ENCODE measurements at regions not wholly inside any gene's neighbourhood (a gene's known extent, or its start where the extent isn't known, plus 50 kb on each side); places are given as distances from the start of the nearest gene placed in this dataset.

DNA sequence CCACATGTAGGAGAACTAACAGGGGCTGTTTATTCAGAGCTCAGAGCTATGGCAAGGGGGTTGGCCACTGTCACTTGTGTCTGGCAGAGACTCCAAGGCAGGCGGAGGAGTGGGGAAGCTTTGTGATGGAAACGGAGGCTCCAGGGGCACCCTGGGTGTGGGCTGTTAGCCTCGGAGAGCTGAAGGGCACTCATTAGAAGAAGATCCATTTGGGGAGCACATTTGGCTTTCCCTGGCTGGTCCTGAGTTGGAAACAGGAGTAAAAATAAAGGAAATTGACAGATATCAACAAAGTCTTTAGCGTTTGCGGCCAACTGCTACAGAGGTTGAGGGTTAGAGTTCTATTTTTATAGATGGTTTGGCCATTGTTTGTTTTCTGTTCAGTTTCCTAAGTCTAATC lies 288.3 kb upstream of the MKI67 start:
- Histone ChIP-seq H3K27ac (ENCODE audit: low read depth, low read length) (no peak overlapping the region), H3K36me3 (ENCODE audit: insufficient read depth, low read length) (no peaks in the 10 kb centered on the region), H3K27me3 (ENCODE audit: control insufficient read depth in 1 of 2, insufficient read depth in 2 of 2, low read length in 2 of 2) (no peaks in the 10 kb centered on the region), H3K4me1 (ENCODE audit: insufficient read depth, low read length) (no peaks in the 10 kb centered on the region), H3K9ac (ENCODE audit: low read length) (no peak overlapping the region), H3K9me3 (ENCODE audit: low read length) (no peaks in the 10 kb centered on the region), H3K4me3 (ENCODE audit: low read depth in 1 of 2, low read length in 2 of 2) (no peak overlapping the region)

DNA sequence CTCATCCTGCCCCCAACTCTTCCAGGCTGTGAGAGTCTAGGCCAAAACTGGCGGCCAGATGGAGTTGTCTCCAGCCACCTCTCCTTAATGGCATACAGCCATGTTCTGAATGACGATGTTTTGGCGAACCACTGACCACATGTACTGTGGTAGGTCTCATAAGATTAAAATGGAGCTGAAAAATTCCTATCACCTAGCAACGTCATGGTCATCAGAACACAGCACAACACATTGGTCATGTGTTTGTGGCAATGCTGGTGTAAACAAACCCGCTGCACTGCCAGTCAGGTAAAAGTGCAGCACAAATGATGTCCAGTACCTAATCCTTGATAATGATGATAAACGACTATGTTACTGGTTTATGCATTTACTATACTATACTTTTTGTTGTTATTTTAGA lies 290.0 kb upstream of the MKI67 start:
- no peaks in the 10 kb centered on the region for H3K4me1 ChIP-seq (ENCODE audit: insufficient read depth, low read length)
- H3K4me3 ChIP-seq (ENCODE audit: low read depth in 1 of 2, low read length in 2 of 2), result no peak overlapping the region
- H3K27me3 ChIP-seq (ENCODE audit: control insufficient read depth in 1 of 2, insufficient read depth in 2 of 2, low read length in 2 of 2), result no peaks in the 10 kb centered on the region
- no peak overlapping the region for H3K9ac ChIP-seq (ENCODE audit: low read length)
- H3K27ac ChIP-seq (ENCODE audit: low read depth, low read length), result no peak overlapping the region
- no peaks in the 10 kb centered on the region for H3K9me3 ChIP-seq (ENCODE audit: low read length)
- no peaks in the 10 kb centered on the region for H3K36me3 ChIP-seq (ENCODE audit: insufficient read depth, low read length)

DNA sequence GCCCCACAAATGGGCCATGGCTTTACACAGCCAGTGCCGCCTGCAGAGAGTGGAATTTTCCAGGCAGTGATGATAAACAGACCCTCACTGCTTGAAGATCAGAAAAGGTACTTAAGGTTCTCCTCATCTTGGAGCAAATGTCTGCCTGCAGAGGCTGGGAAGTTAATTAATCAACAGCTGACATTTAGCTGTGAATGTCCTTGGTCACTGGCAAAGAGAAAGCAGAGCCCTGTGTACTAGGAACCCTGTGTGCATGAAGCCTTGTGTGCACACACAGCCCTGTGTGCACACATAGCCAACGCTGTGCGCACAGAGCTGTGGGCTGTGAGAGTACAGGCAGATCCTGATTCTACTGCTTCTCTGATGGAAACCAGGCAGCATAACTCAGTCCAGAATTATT lies 291.6 kb upstream of the MKI67 start:
- Histone ChIP-seq H3K9ac (ENCODE audit: low read length) (no peak overlapping the region), H3K27ac (ENCODE audit: low read depth, low read length) (no peak overlapping the region), H3K9me3 (ENCODE audit: low read length) (no peaks in the 10 kb centered on the region), H3K27me3 (ENCODE audit: control insufficient read depth in 1 of 2, insufficient read depth in 2 of 2, low read length in 2 of 2) (no peaks in the 10 kb centered on the region), H3K4me1 (ENCODE audit: insufficient read depth, low read length) (no peaks in the 10 kb centered on the region), H3K36me3 (ENCODE audit: insufficient read depth, low read length) (no peaks in the 10 kb centered on the region), H3K4me3 (ENCODE audit: low read depth in 1 of 2, low read length in 2 of 2) (no peak overlapping the region)

DNA sequence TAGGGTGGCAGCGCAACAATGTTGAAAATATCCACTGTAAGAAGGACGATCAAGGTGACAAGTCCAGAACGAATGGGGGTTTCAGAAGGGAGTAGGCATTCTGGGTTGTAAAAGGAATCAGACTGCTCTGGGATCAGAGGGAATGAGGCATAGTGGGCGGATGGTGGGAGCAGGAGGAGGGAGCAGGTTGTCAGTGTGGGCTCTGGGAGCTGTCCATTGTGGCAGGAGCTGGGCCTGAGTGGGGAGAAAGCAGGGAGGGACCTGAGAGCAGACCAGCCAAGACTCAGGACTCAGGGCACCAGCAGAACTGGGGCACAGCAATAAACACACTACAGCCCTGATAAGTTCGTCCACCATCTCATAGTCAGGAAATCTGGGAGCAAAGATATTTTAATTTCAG lies 292.6 kb upstream of the MKI67 start:
- no peak overlapping the region for H3K4me3 ChIP-seq (ENCODE audit: low read depth in 1 of 2, low read length in 2 of 2)
- H3K9me3 ChIP-seq (ENCODE audit: low read length), result no peaks in the 10 kb centered on the region
- no peak overlapping the region for H3K9ac ChIP-seq (ENCODE audit: low read length)
- H3K36me3 ChIP-seq (ENCODE audit: insufficient read depth, low read length), result no peaks in the 10 kb centered on the region
- no peaks in the 10 kb centered on the region for H3K4me1 ChIP-seq (ENCODE audit: insufficient read depth, low read length)
- no peaks in the 10 kb centered on the region for H3K27me3 ChIP-seq (ENCODE audit: control insufficient read depth in 1 of 2, insufficient read depth in 2 of 2, low read length in 2 of 2)
- no peak overlapping the region for H3K27ac ChIP-seq (ENCODE audit: low read depth, low read length)

DNA sequence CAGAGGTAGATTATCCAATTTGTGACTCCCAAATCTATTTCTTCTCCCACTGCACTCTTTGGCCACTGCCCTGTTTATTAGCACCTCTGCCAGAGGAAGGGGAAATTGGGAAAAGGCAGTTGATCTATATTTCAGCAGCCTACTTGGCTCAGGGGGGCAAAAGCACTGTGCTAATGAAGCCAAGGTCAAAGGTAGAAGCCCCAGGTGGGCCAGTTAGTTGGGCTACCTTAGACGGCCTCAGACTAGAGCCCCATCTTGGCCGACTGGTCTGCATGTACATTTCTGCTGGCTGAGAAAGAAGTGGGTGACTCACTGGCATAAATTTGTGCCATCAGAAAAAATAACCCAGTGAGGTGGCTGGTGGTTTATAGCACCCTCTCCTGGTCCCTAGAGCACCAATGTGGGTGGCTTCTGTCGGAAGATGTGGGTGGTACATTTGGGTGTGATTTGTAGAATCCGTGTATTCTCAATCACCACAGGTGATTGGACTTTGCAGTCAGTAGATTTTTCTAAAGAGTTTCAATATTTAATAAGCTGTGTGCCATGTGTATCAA lies 293.3 kb upstream of the MKI67 start:
- Histone ChIP-seq H3K4me1 (ENCODE audit: insufficient read depth, low read length) (no peaks in the 10 kb centered on the region), H3K27ac (ENCODE audit: low read depth, low read length) (no peak overlapping the region), H3K4me3 (ENCODE audit: low read depth in 1 of 2, low read length in 2 of 2) (no peak overlapping the region), H3K9me3 (ENCODE audit: low read length) (no peaks in the 10 kb centered on the region), H3K27me3 (ENCODE audit: control insufficient read depth in 1 of 2, insufficient read depth in 2 of 2, low read length in 2 of 2) (no peaks in the 10 kb centered on the region), H3K9ac (ENCODE audit: low read length) (no peak overlapping the region), H3K36me3 (ENCODE audit: insufficient read depth, low read length) (no peaks in the 10 kb centered on the region)

DNA sequence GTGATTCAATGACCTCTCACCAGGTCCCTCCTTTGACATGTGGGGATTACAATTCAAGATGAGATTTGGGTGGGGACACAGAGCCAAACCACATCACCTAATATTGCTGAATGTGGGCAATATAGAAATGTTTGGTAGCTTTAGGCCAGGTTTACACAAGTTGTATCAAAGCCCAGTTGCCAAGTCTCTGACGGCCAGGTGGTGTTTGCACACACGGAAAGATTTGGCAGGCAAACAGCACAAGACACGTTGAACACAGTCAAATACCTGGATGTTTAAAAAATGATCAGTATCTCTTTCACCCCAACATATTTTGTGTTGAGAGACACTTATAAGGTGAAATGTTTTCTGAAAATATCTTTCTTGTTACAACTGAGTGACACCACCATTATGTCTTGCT lies 294.4 kb upstream of the MKI67 start:
- no peaks in the 10 kb centered on the region for H3K4me1 ChIP-seq (ENCODE audit: insufficient read depth, low read length)
- H3K9me3 ChIP-seq (ENCODE audit: low read length), result no peaks in the 10 kb centered on the region
- no peaks in the 10 kb centered on the region for H3K36me3 ChIP-seq (ENCODE audit: insufficient read depth, low read length)
- H3K4me3 ChIP-seq (ENCODE audit: low read depth in 1 of 2, low read length in 2 of 2), result no peak overlapping the region
- H3K27ac ChIP-seq (ENCODE audit: low read depth, low read length), result no peak overlapping the region
- H3K27me3 ChIP-seq (ENCODE audit: control insufficient read depth in 1 of 2, insufficient read depth in 2 of 2, low read length in 2 of 2), result no peaks in the 10 kb centered on the region
- no peak overlapping the region for H3K9ac ChIP-seq (ENCODE audit: low read length)

DNA sequence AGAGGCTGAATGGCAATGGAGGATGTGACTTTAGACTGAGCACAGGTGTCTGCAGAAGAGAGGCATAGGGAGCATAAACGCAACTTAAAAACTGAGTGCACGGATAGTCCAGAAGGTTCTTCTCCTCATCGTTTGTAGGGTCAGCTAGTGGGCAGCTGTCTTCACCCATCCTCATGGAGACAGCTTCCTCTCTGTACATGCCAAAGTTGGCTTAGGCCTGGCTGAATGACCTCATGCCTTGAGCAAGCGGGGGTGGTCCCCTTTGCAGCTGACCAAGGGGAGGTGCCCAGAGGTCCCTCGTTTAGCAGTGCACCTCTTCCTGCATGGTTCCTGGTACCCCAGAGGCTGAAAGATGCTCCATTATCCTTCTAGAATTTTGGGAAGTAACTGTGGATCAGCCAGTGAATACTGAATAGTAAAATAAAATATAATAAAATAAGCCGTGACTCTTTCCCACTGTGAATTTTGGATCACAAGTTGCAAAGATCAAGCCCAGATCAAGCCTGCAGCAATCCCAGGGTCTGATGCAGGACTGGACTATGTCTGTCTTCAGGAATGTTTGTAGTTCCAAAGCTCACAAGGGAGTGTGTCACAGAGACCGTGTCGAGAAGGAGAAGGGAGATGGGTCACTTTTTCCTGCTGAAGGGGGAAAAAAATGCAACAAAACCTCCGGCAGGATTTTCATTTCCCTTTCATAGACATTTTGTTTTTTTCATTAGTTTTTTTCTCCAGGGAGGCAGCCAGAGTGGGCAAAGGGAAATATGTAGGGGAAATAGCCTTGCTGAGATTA lies 295.3 kb upstream of the MKI67 start:
- Histone ChIP-seq H3K36me3 (ENCODE audit: insufficient read depth, low read length) (no peaks in the 10 kb centered on the region), H3K27me3 (ENCODE audit: control insufficient read depth in 1 of 2, insufficient read depth in 2 of 2, low read length in 2 of 2) (no peaks in the 10 kb centered on the region), H3K4me1 (ENCODE audit: insufficient read depth, low read length) (no peaks in the 10 kb centered on the region), H3K27ac (ENCODE audit: low read depth, low read length) (no peak overlapping the region), H3K9me3 (ENCODE audit: low read length) (no peaks in the 10 kb centered on the region), H3K4me3 (ENCODE audit: low read depth in 1 of 2, low read length in 2 of 2) (no peak overlapping the region), H3K9ac (ENCODE audit: low read length) (no peak overlapping the region)

DNA sequence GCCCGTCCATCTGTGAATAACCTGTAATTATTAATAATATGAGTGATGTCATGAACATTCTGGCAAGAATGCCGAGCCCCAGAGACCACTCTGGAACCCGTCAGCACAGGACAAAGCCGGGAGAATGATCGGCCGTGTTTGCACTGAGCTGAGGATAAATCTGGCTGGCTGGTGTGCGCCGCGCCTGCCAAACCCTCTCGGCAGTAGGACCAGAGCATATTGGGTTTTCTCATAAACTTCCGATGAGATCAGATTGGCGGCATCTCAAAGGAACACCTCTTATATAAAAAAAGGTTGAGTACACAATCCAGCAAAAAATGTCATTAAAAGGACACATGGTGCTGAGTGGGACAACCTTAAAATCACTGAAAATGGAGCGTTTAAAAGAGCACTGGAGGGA lies 296.0 kb upstream of the MKI67 start:
- no peaks in the 10 kb centered on the region for H3K27me3 ChIP-seq (ENCODE audit: control insufficient read depth in 1 of 2, insufficient read depth in 2 of 2, low read length in 2 of 2)
- H3K9ac ChIP-seq (ENCODE audit: low read length), result no peak overlapping the region
- H3K4me3 ChIP-seq (ENCODE audit: low read depth in 1 of 2, low read length in 2 of 2), result no peak overlapping the region
- no peaks in the 10 kb centered on the region for H3K36me3 ChIP-seq (ENCODE audit: insufficient read depth, low read length)
- H3K9me3 ChIP-seq (ENCODE audit: low read length), result no peaks in the 10 kb centered on the region
- H3K4me1 ChIP-seq (ENCODE audit: insufficient read depth, low read length), result no peaks in the 10 kb centered on the region
- H3K27ac ChIP-seq (ENCODE audit: low read depth, low read length), result no peak overlapping the region

DNA sequence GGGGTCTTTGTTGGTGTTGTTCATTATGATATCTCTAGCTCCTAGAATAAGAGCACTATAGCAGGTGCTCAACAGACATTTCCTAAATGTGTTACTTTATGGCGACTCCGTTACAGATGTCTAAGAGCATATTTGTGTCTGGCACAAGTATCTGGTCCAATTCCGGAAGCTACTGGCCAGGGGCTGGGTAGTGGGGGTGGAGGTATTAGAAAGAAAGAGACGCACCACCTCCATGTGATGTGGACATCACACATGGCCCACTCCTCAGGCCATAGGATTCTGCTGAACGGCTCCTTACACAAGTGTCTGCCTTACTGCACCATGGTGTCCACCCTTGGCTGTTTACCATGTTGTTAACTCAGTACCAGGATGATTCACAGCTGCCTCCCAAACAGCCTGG lies 296.8 kb upstream of the MKI67 start:
- no peaks in the 10 kb centered on the region for H3K9me3 ChIP-seq (ENCODE audit: low read length)
- H3K4me1 ChIP-seq (ENCODE audit: insufficient read depth, low read length), result no peaks in the 10 kb centered on the region
- H3K36me3 ChIP-seq (ENCODE audit: insufficient read depth, low read length), result no peaks in the 10 kb centered on the region
- no peak overlapping the region for H3K4me3 ChIP-seq (ENCODE audit: low read depth in 1 of 2, low read length in 2 of 2)
- no peak overlapping the region for H3K27ac ChIP-seq (ENCODE audit: low read depth, low read length)
- no peaks in the 10 kb centered on the region for H3K27me3 ChIP-seq (ENCODE audit: control insufficient read depth in 1 of 2, insufficient read depth in 2 of 2, low read length in 2 of 2)
- H3K9ac ChIP-seq (ENCODE audit: low read length), result no peak overlapping the region

DNA sequence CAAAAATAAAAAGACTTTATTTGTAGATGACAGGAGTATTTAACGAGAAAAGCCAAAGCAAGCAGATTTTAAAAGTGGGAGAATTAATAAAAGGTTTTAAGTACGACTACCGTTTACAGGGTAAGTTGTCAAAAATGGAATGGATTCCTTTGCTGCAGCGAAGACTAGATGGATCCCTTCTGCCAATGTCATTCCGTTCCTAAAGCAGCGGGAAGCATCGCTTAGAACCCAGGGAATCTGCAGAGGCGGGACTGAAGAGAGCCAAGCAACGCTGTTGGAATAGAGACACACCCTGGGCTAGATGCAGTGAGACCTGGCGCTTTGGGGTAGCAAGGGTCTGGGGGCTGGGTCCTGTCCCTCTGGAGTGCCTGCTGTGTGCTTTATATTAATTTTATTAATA lies 303.1 kb upstream of the MKI67 start:
- no peaks in the 10 kb centered on the region for H3K36me3 ChIP-seq (ENCODE audit: insufficient read depth, low read length)
- H3K9ac ChIP-seq (ENCODE audit: low read length), result no peak overlapping the region

DNA sequence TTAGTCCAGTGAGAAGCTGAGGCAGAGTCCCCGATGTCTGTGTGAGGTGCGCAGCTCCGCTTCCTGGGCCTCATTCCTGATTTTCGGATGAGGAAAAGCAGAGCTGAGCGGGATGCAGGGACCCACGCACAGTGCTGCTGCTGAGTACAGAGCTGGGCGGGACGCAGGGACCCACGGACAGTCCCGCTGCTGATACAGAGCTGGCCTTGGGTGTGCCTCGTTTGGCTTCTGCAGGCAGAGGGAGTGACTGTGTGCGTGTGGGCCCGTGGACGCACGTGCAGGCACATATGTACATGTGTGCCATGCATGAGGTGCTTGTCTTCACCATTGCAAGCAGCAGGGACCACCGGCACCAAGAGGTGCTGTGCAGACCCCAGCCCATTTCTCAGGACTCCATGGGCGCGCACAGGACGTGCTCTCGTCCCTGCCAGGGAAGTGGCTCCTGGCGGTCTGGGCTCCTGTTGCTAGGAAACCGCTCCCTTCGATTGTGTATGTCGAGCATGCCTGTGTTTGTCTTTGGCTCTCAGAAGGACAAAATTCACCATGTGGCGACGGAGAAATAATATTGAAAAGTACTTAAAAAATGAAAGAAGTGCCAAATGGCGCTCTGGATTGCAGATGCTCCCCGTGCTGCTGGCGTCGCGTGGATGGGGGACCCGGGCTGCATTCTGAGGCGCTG lies 303.8 kb upstream of the MKI67 start:
- Histone ChIP-seq H3K4me1 (ENCODE audit: insufficient read depth, low read length) (no peaks in the 10 kb centered on the region), H3K9me3 (ENCODE audit: low read length) (no peaks in the 10 kb centered on the region), H3K4me3 (ENCODE audit: low read depth in 1 of 2, low read length in 2 of 2) (no peak overlapping the region), H3K27me3 (ENCODE audit: control insufficient read depth in 1 of 2, insufficient read depth in 2 of 2, low read length in 2 of 2) (peaks cover 0 to 5% of the 10 kb centered on the region in 2 donors), H3K36me3 (ENCODE audit: insufficient read depth, low read length) (no peaks in the 10 kb centered on the region), H3K27ac (ENCODE audit: low read depth, low read length) (no peak overlapping the region), H3K9ac (ENCODE audit: low read length) (no peak overlapping the region)

More for the DNA sequence above, 303.1 kb upstream of the MKI67 start:
- H3K4me1 ChIP-seq (ENCODE audit: insufficient read depth, low read length), result no peaks in the 10 kb centered on the region
- H3K27ac ChIP-seq (ENCODE audit: low read depth, low read length), result no peak overlapping the region
- H3K9me3 ChIP-seq (ENCODE audit: low read length), result no peaks in the 10 kb centered on the region
- H3K4me3 ChIP-seq (ENCODE audit: low read depth in 1 of 2, low read length in 2 of 2), result no peak overlapping the region
- H3K27me3 ChIP-seq (ENCODE audit: control insufficient read depth in 1 of 2, insufficient read depth in 2 of 2, low read length in 2 of 2), result peaks cover 0 to 5% of the 10 kb centered on the region in 2 donors

Measured in muscle layer of colon (tissue), 2 donors.